Stimulated activated CD4-positive, alpha-beta T cell treated with anti-CD3 and anti-CD28 coated beads, Interleukin-4, amount 100 ng/mL, for 48 hours (primary cell): ENCODE measurements at regions not wholly inside any gene's neighbourhood (a gene's known extent, or its start where the extent isn't known, plus 50 kb on each side); places are given as distances from the start of the nearest gene placed in this dataset.
"Not testable (repeated sequence)": the region's sequence is repeated elsewhere in the genome, so short reads cannot be mapped to it uniquely, and the experiment has no call there.

Source experiments
- DNase-seq, 2 donors: peaks; one replicate each; pipeline ENCODE4 v3.0.0-alpha.2; 2020; ENCODE audit warnings: low read depth in 2 of 2

GRCh38 chr7:46626261-46626660, 705.2 kb upstream of the IGFBP3 start:
- DNase-seq, result no peak

- no peak for DNase-seq
Measured at GRCh38 chr7:46625032-46625431, 704.0 kb upstream of the IGFBP3 start.

- DNase-seq, result no peak
Measured at GRCh38 chr7:46622251-46622650, 701.2 kb upstream of the IGFBP3 start.

GRCh38 chr7:46619723-46620310, 698.7 kb upstream of the IGFBP3 start:
- no peak for DNase-seq

GRCh38 chr7:46616636-46617035, 695.6 kb upstream of the IGFBP3 start:
- DNase-seq, result no peak

GRCh38 chr7:46613551-46613950, 692.5 kb upstream of the IGFBP3 start:
- DNase-seq, result no peak

GRCh38 chr7:46613116-46613515, 692.0 kb upstream of the IGFBP3 start:
- no peak for DNase-seq

- no peak for DNase-seq
Measured at GRCh38 chr7:46611508-46611907, 690.4 kb upstream of the IGFBP3 start.

- no peak for DNase-seq
Measured at GRCh38 chr7:46610746-46611145, 689.7 kb upstream of the IGFBP3 start.

GRCh38 chr7:46607176-46607575, 686.1 kb upstream of the IGFBP3 start:
- DNase-seq, result no peak

GRCh38 chr7:46606761-46607160, 685.7 kb upstream of the IGFBP3 start:
- no peak for DNase-seq

- DNase-seq, result no peak
Measured at GRCh38 chr7:46604241-46604661, 683.2 kb upstream of the IGFBP3 start.

GRCh38 chr7:46603780-46604179, 682.7 kb upstream of the IGFBP3 start:
- no peak for DNase-seq

- no peak for DNase-seq
Measured at GRCh38 chr7:46603296-46603752, 682.3 kb upstream of the IGFBP3 start.

GRCh38 chr7:46600340-46600739, 679.3 kb upstream of the IGFBP3 start:
- no peak for DNase-seq

GRCh38 chr7:46594831-46595230, 673.8 kb upstream of the IGFBP3 start:
- not testable (repeated sequence) for DNase-seq

GRCh38 chr7:46590918-46591905, 670.1 kb upstream of the IGFBP3 start:
- DNase-seq, result not testable (repeated sequence)

GRCh38 chr7:46589286-46589685, 668.2 kb upstream of the IGFBP3 start:
- no peak for DNase-seq

- no peak for DNase-seq
Measured at GRCh38 chr7:46586406-46586805, 665.3 kb upstream of the IGFBP3 start.

- no peak for DNase-seq
Measured at GRCh38 chr7:46583656-46584055, 662.6 kb upstream of the IGFBP3 start.

- DNase-seq, result no peak
Measured at GRCh38 chr7:46581268-46581667, 660.2 kb upstream of the IGFBP3 start.

GRCh38 chr7:46580766-46581165, 659.7 kb upstream of the IGFBP3 start:
- no peak for DNase-seq

GRCh38 chr7:46577394-46577793, 656.3 kb upstream of the IGFBP3 start:
- DNase-seq, result no peak
